GM19328 (cell line): ENCODE measurements at regions not wholly inside any gene's neighbourhood (a gene's known extent, or its start where the extent isn't known, plus 50 kb on each side); places are given as distances from the start of the nearest gene placed in this dataset.
A peak's percentile ranks its signal among the peaks of the same experiment; 100 is the strongest.

Source experiments
- ATAC-seq: cut with Tn5 transposase; IDR thresholded peaks from one replicate; pipeline ENCODE4 v1.9.1; 2021; ENCODE audit warnings: mild to moderate bottlenecking, moderate library complexity; ENCODE audit not compliant: unreplicated experiment

DNA sequence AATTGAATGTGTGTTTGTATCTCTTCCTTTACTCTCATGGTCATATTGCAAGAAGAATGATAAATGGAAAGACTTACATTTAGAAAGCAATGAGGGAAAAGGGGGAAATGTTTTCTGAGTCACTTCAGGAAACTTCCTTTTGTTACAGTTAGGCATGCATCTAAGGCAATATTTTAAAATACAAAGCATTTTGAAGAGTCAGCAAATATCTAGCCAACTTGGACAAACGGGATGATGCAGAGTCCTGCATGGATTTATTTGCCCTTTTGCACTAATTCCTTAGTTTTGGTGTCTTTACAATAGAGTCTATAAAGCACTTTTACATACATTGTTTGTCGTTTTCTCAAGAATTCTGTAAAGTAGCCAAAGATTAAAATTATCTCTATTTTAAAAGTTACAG is 286.2 kb upstream of the UBE2E2 start:
- no peak for ATAC-seq

DNA sequence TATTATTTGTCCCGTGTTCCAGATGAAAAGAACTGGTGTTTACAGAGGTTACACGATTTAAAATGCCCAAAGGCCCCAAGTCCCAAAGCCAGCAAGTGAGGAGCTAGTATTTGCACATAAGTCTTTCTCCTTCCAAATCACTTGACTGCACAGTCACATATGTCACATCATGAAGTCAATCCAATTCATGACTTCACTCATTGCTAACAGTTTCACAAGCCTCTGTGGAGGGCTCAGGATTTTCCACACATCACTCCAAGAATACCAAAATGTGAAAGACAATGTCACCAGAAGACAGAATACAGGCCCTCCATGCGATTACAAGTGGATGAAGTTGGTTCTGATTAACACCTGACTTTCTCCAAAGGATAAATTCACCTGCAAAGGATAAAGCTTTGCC is 283.1 kb upstream of the UBE2E2 start:
- no peak for ATAC-seq

DNA sequence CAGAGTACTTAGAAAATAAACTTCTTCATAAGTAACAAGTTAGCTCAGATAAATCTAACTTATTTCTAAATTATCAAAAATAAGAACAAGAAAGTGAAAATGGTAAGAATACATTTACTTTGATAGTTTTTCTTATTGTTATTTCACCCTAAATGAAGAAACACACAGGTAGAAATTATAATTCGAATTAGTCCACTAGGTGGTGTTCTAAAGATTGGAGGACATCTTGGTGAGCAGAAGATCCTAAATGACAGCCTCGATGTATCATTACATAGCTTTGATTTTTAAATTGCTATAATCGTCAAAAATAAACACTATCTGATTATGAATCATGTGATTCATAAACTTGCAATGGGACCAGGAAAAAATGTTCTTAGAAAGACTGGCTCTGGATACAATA is 280.8 kb upstream of the UBE2E2 start:
- no peak for ATAC-seq

DNA sequence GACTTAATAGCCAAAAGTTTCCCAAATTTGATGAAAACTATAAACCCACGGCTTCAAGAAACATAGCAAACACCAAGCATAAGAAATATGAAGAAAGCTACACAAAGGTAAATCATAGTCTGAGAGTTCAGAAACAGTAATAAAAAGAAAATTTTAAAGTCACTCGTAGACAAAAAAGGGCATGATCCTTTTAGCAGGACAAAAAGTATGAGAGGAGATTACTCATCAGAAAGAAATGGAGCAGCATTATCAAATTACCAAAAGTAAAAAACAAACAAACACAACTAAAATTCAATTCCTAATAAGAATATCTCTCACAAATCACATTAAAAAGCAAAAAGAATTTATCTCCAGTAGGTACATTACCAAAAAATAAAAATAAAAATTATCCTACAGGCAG is 279.4 kb upstream of the UBE2E2 start:
- no peak for ATAC-seq

DNA sequence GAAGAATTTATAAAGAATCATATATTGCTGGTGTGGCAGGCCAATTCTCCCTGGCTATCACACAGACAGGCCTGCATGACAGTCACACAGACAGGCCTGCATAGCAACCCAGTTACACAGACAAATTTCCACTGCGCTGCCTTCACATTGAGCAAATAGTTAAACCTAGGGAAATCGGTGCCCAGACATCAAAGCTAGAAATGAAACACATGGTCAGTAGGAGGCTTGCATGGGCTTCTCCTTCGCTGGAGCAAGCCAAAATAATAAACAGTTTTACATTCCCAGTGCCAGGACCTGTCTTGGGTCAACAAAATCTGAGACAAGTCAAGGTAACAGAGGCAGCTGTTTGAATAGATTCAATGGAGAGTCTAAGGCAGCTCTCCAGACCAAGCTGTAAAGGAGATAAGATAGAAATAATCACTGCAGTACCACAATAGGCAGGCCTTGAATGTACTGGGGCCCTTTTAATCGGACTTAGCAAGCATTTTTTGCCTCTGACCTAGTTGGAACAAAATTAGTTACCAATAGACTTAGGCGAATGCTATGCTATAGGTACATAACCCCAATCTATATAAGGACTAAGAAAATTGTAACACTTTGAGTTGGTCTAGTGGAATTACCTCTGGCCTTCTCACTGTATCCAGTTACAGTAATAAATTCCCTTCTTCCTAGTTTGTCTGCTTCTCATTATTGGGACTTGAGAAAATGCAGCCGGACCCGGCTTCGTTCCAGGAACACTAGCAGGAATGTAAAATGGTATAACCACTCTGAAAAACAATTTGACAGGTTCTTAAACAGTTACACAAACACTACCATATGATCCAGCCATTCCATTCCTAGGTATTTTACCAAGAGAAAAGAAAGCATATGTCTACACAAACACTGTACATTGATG is 274.7 kb upstream of the UBE2E2 start:
- ATAC-seq: no peak

DNA sequence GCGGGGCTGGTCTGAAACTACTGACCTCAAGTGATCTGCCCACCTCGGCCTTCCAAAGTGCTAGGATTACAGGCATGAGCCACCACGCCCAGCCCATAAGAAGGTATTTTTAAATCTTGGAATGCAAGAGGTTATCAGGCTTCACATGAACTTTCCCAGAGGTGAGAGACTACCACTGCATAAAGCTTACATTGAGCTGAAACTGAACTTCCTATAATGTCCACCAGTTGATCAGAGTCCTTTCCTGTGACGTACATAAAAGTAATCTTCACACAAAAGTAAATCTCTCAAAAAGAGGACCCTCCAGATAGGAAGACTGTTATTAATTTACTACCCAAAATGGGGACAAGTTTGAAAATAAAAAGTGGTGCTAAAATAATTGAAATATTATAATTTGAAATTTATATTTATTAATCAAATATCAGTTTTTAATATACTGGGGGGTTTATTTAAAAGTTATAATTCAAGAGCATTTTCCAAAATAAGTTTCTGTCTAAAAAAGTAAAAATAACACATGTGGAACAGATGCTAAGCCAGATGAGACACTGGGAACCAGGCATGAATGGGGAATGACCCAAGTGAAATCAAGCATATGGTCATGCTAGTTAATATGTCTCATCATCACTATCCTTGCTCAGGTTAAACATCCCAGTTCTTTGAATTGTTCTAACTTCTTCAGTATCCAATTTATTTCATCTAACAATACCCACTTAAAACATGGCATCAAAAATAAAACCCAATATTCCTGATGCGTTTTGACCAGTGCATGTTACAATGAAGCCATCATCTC is 269.9 kb upstream of the UBE2E2 start:
- no peak for ATAC-seq

DNA sequence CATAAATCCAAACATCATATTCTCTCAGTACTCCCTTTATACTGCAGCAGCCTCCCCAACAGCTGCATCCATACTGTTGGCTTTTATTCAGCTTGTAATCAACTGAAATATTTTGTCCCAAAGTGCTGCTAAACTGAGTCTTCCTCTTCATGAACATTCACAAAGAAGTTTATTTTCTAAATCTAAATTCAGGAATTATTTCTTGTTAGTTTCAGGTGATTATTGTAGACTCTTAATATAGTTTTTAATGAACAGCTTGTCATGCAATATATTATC is 269.3 kb upstream of the UBE2E2 start:
- no peak for ATAC-seq

DNA sequence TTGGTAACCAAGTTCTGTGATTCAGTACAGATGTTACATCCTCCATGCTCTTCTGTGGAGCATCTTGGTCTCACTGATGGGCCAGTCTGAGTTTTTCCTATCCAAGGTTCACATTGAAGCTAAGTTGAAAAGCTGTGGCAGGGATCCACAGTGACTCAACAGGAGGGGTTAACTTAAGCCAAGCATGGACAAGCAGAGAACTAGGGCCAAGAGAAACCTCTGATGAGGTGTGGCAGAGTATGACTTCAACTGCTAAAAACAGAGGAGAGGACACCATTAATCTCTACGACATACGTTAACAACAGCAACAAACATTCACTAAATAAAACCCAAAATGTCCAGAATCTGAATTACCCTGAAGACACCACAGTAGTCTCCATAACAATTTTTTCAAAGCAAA is 268.1 kb upstream of the UBE2E2 start:
- no peak for ATAC-seq

DNA sequence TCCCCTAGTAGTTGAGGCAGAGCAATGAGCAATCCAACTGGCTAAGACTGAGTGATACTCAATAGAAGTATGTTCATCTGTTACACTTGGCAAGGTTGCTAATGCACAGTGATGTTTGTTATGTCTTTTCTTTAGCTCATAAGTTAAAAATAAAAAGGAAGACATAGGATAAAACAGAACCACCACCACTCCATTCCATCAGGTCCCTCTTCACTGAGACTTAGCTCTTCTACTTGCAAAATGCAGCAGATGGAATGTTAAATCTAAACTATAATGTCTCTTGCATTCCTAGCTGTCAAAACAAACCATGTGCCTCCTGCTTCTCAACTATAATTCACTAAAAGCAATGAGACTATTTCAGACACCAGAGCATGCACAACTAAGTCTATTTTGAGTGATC is 265.6 kb upstream of the UBE2E2 start:
- ATAC-seq: no peak

DNA sequence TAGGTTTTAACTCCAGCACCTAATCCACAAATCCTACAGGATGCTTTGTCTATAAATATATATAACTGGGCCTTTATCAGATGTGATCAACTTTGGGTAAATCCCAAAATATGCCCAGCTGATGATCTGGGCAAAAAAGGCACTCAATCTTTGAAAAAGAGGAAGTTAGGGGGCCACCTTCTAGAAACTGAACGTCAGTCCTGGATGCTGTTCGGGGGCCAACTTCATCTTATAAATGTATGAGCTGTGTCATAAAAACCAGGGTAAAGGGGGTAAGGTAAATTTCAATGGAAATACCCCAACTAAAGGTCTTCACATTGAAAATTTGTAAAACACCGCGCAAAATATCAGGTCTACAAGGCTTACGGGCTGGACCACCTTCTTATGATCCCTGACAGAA is 264.4 kb upstream of the UBE2E2 start:
- ATAC-seq: no peak

DNA sequence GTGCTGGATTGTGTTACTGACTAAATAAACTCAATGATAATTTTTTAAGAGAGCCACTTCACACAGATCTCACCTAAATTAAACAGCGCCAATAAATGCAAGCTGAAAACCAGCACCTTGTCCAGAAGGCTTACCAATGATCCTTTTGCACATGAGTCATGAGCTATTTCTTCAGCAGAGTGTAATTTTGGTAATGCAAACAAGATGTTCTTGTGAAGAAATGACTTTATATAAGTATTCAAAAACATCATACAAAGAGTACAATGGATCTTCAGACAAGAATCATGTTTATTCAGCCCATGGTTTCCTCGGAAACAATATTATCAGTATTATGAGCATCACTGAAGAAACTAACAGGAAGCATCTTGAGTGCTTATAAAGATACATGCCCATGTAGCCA is 263.8 kb upstream of the UBE2E2 start:
- no peak for ATAC-seq

DNA sequence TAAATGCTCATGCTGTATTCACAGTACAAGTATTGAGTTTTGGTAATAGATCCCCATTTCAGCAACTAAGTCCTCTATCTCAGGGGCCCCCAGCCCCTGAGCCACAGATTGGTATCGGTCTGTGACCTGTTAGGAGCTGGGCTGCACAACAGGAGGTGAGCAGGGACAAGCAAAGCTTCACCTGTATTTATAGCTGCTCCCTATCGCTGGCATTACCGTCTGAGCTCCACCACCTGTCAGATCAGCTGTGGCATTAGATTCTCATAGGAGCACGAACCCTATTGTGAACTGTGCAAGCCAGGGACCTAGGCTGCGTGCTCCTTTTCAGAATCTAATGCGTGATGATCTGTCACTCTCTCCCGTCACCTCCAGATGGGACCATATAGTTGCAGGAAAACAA is 262.8 kb upstream of the UBE2E2 start:
- ATAC-seq: no peak

DNA sequence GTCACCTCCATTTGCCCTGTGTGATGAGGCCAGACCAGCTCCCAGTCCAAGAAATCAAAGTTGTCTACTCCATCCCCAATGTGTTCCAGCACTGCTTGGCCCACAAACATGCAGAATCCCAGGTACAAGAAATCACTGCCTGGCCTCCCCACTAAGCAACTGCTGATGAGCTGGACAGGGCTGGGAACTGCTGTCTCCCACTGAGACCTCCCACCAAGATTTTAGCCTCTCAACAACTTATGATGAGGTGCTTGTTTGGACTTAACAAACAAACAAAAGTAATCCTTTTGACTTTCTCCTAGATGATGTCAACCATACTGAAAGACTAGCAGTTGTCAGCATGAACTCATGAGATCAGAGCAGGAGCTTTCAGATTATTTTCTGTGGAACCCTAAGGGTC is 260.1 kb upstream of the UBE2E2 start:
- no peak for ATAC-seq

DNA sequence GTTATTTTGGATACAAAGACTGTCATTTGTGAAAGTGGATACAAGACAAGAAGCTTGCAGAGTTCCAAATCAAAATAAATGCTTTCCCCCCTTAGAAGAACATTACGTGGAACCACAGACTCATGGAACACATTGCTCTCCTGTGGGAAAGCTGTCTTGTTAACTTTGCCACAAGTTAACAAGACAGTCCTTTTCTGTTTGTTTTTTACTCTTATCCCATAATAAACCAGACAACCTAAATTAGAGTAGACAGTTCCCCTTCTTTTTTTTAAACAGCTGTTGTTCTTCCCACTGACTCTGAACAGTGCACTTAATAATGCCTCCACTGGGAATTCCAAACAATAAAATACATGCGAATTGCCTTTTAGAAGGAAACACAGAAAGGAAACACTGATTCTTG is 255.3 kb upstream of the UBE2E2 start:
- ATAC-seq: no peak

DNA sequence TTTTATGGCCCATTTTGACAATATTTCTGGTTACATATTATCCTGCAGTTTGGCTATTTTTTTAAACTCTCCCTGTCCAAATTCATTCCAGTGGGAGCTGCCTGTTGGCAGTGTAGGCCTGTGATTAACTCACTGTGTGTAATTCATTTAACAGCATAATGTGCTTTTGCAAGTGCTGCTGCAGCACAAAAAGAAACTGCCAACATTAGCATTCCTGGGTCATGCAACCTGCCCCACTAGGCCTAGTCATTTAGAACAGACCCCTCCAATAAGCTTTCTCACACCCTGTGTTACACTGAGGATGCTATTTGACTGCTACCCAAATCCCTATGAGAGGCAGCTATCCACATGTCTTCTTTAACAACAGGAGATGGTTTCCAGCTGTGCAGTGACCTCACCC is 251.2 kb upstream of the UBE2E2 start:
- no peak for ATAC-seq

DNA sequence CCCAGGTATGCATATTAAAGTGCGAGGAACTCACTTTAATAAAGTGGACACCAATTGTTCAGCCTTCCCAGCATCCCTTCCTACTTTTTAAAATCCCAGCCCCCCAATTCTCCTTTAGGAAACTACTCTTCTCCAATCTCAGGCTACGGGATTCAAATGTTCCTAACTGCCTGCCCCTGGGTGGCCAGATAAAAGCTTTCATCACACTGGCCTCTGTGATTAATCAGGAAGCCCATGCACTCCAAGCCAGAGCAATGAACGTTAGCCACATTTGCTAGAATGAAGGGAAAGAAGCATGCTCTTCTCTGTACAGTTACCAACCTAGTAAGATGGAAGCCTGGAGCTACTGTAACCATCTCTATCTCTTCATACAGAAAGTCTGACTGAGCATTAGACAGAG is 250.3 kb upstream of the UBE2E2 start:
- ATAC-seq: no peak

DNA sequence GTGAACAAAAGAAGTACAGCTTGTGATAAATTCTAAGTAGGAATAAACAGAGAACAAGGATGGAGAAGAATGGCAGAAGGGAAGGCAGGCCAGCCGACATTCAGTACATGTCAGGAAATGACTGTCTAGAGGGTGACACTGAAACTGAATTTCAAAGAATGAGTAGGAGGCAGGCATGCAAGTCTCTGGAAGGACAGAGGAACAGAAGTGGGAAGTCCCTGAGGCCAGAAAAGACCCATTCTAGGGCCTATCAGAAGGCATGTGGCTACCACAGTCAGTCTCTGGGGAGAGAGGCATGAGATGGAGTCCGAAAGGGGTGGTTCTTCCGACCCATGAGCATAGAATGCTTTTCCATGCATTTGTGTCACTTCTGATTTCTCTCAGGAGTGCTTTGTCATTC is 243.5 kb upstream of the UBE2E2 start:
- peak; percentile 94 for ATAC-seq

DNA sequence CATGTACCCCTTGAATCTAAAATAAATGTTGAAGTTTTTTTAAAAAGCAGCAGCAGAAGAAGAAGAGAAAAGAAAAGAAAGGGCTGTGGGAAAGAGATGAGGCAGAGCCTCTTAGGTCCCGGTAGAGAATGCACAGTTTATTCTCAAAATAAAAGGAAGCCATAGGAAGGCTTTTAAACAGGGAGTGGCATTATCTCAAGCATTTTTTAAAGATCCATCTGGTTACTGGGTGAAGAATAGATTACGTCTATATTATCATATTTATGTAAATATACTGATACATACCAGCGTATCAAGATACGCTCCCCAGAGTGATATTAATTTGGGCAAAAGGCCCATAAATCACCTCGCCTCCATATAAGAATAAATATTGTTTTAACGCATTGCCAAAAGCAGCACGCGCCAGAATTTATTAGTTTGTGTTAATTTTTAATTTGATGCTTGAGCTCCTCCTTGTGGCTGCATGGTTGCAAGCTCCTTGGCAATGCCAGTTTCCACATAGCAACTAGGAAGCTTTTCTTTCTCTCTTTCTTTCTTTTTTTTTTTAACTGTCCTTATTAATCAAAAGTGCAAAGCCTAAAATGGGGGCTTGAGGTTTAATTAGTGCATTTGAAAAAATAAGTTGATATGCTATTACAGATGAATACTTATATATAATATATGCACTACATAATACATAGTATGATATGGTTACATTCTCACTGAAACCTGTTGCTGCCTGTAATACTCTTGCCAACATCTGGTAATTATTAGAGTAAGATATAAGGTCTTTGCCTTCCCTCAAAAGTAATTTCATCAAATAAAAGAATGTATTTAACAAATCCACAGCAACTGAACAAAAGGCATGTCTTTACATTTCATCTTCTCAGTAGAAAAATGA is 242.8 kb upstream of the UBE2E2 start:
- ATAC-seq: no peak

DNA sequence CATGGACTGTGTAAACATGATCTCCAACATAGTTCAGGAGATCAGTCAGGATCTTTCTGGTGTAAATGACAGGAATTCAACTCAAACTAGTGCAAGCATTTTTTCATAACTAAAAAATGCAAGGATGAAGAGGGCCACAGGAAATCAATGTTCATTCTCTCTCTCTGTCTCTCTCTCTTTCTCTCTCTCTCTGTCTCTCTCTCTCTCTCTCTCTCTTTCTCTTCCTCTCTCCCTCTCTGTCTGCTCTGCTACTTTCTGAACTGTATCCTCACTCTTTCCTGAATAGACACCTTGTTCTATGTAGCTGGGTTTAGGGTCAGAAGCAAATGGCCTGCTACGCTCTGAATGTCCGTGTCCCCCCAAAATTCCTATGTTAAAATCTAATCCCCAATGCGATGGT is 240.9 kb upstream of the UBE2E2 start:
- no peak for ATAC-seq

DNA sequence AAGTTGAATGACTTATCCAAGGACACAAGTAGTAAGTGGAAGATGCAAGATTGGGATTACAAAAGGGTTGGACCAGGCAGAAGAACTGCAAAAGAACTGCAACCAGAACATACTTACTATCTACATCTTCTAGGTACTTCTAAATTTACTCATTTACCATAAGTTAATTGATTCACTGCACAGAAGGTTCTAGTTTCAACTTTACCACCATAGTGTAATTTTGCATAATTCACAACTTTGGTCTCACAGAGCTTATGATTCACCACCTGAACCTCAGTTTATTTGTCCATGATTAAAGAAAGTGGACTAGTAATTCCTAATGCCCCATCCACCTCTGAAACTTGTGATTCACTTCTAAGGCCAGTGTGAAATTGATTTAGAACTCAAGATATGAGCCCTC is 236.8 kb upstream of the UBE2E2 start:
- ATAC-seq: no peak

DNA sequence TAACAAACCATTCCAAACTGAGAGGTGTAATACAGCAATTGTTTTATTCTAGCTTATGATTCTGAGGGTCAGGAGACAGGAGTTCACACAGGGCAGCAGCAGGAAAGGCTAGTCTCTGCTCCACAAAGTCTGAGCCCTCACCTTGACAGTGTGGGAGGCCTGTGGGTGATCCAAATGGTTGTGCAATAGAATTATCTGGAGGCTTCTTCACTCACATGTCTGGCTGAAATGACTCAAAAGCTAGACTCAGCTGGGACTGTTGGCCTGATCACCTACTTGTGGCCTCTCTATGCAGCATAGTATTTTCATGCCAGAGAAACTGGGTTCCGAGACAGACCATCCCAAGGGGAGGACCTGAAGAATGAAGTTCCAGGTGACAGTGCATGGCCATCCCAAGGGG is 233.9 kb upstream of the UBE2E2 start:
- ATAC-seq: no peak

DNA sequence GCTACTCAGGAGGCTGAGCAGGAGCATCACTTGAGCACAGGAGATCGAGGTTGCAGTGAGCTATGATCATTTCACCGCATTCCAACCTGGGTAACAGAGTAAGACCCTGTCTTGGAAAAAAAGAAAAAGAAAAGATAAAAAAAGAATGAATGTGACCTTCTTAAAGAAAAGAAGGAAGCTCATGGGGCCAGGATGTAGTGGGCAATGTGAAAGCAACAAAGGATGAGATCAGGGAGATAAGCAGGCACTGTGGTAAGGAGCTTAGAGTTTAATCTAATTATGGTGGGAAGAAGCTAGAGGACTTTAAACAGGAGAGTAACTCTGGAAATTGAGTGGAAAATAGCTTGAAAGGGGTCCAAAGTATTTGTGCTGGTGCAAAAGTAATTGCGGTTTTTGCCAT is 231.6 kb upstream of the UBE2E2 start:
- no peak for ATAC-seq
